Lower lobe of right lung (tissue), 2 donors: ENCODE measurements at regions not wholly inside any gene's neighbourhood (a gene's known extent, or its start where the extent isn't known, plus 50 kb on each side); places are given as distances from the start of the nearest gene placed in this dataset.

Source experiments
- ATAC-seq, 2 donors: fragments of 200-7000 bp; cut with Tn5 transposase; one replicate each; pipeline ENCODE4 v1.9.1; 2020 to 2022; ENCODE audit warnings: mild to moderate bottlenecking in 2 of 2, moderate library complexity in 2 of 2
- DNase-seq: peaks from one replicate; pipeline ENCODE4 v3.0.0-alpha.2; 2020
- H3K27ac ChIP-seq: fragments of 200-600 bp; one replicate; pipeline ENCODE4 v1.8.0; 2022
- H3K27me3 ChIP-seq: fragments of 200-600 bp; one replicate; pipeline ENCODE4 v1.8.0; 2022; ENCODE audit warnings: low read depth
- H3K36me3 ChIP-seq: fragments of 200-600 bp; one replicate; pipeline ENCODE4 v1.8.0; 2022; ENCODE audit warnings: mild to moderate bottlenecking
- H3K4me1 ChIP-seq: fragments of 200-600 bp; one replicate; pipeline ENCODE4 v1.8.0; 2022
- H3K4me3 ChIP-seq: fragments of 200-600 bp; one replicate; pipeline ENCODE4 v1.8.0; 2022; ENCODE audit warnings: mild to moderate bottlenecking
- H3K9me3 ChIP-seq: fragments of 200-600 bp; one replicate; pipeline ENCODE4 v1.8.0; 2022
- intact Hi-C: fragments of 100-400 bp; cut with DNase I; formaldehyde crosslinking; loops from one replicate; pipeline ENCODE4 v1.11.0; 2022
- TF ChIP-seq, protein P1 (sequence below): fragments of 200-600 bp; IDR thresholded peaks from one replicate; pipeline ENCODE4 v1.8.0; 2022; ENCODE audit warnings: antibody characterized with exemption, mild to moderate bottlenecking
- donor health status: DM: no; HTN: yes; CAD: no; lungs with severe emphysema.

DNA sequence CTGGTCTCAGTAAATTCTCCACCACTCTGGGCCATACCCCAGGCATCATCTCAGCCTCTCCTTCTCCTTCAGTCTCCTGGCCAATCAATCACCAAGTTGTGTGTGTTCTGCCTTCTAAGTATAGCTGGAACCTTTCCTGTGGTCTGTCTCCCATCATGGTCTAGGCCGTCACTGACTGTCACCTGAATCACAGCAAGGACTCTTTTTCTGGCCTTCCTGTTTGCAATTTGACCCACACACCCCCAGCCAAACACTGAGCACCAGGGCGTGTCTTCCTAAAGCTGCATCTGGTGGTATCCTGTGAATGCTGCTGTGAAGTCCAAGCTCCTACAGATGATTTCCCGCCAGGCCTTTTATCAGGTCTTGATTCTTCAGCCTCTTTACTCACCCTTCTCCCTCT lies 52.6 kb upstream of the PRELID3B start:
- H3K27ac ChIP-seq: no peak overlapping the region
- DNase-seq (no peak), ATAC-seq (no peak)
- H3K4me1 ChIP-seq: no peaks in the 10 kb centered on the region
- TF ChIP-seq, protein P1, sequence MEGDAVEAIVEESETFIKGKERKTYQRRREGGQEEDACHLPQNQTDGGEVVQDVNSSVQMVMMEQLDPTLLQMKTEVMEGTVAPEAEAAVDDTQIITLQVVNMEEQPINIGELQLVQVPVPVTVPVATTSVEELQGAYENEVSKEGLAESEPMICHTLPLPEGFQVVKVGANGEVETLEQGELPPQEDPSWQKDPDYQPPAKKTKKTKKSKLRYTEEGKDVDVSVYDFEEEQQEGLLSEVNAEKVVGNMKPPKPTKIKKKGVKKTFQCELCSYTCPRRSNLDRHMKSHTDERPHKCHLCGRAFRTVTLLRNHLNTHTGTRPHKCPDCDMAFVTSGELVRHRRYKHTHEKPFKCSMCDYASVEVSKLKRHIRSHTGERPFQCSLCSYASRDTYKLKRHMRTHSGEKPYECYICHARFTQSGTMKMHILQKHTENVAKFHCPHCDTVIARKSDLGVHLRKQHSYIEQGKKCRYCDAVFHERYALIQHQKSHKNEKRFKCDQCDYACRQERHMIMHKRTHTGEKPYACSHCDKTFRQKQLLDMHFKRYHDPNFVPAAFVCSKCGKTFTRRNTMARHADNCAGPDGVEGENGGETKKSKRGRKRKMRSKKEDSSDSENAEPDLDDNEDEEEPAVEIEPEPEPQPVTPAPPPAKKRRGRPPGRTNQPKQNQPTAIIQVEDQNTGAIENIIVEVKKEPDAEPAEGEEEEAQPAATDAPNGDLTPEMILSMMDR: no peak
- H3K36me3 ChIP-seq: no peaks in the 10 kb centered on the region
- intact Hi-C loops: no loop called here
- no peak overlapping the region for H3K4me3 ChIP-seq
- no peaks in the 10 kb centered on the region for H3K27me3 ChIP-seq
- no peaks in the 10 kb centered on the region for H3K9me3 ChIP-seq

DNA sequence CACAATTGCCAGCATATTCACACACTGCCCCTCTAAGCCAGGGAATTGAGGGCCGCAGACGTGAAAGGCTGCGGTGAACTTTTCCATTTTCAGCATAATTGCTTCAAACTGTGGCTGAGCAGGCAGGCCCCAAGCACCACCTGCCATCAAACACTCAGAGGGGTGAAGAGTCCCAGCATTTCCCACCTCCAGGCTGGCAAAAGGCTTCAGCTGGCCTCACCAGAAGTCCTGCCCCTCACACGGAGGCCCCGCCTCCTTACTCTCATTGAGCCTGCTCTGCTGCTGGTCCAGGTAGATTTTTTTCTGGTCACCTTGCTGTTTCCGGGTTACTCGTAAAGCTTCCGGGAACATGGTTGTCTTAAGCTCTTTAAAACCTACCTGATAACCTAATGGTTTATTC lies 52.0 kb upstream of the PRELID3B start:
- no peak for ATAC-seq
- Histone ChIP-seq H3K4me1 (no peaks in the 10 kb centered on the region), H3K27me3 (no peaks in the 10 kb centered on the region), H3K36me3 (no peaks in the 10 kb centered on the region), H3K27ac (no peak overlapping the region), H3K9me3 (no peaks in the 10 kb centered on the region), H3K4me3 (no peak overlapping the region)
- TF ChIP-seq, protein P1: no peak
- intact Hi-C loops: no loop called here
- no peak for DNase-seq
